BLaER1 treated with 17β-estradiol and CSF1 and Interleukin-3, amounts not matched to agents 10 nM and 100 nM (cell line): ENCODE measurements at regions not wholly inside any gene's neighbourhood (a gene's known extent, or its start where the extent isn't known, plus 50 kb on each side); places are given as distances from the start of the nearest gene placed in this dataset.

Experiments used
- H3K27ac ChIP-seq, 11 experiments: shearing (Covaris generic); formaldehyde crosslinking; 2 replicates each; pipeline ENCODE4 v1.8.1; 2022
- H3K27me3 ChIP-seq, 11 experiments: shearing (Covaris generic); formaldehyde crosslinking; 2 replicates each; pipeline ENCODE4 v1.8.1; 2022
- H3K36me3 ChIP-seq, 11 experiments: shearing (Covaris generic); formaldehyde crosslinking; 2 replicates each; pipeline ENCODE4 v1.8.1; 2022
- H3K4me1 ChIP-seq, 10 experiments: shearing (Covaris generic); formaldehyde crosslinking; 2 replicates each; pipeline ENCODE4 v1.8.1; 2022
- H3K4me2 ChIP-seq, 11 experiments: shearing (Covaris generic); formaldehyde crosslinking; 2 replicates each; pipeline ENCODE4 v1.8.1; 2022
- H3K4me3 ChIP-seq, 10 experiments: shearing (Covaris generic); formaldehyde crosslinking; 2 replicates each; pipeline ENCODE4 v1.8.1; 2022
- H3K9ac ChIP-seq, 11 experiments: shearing (Covaris generic); formaldehyde crosslinking; 2 replicates each; pipeline ENCODE4 v1.8.1; 2022
- H3K9me3 ChIP-seq, 11 experiments: shearing (Covaris generic); formaldehyde crosslinking; replicated peaks in 1 of 11; 2 replicates each; pipeline ENCODE4 v1.8.1; 2022
- H4K20me1 ChIP-seq, 11 experiments: shearing (Covaris generic); formaldehyde crosslinking; 2 replicates each; pipeline ENCODE4 v1.8.1; 2022
- Cebpa-rat ChIP-seq, 11 experiments: shearing (Covaris generic); IDR thresholded peaks; 2 replicates each; pipeline ENCODE4 v1.8.1; 2022

DNA sequence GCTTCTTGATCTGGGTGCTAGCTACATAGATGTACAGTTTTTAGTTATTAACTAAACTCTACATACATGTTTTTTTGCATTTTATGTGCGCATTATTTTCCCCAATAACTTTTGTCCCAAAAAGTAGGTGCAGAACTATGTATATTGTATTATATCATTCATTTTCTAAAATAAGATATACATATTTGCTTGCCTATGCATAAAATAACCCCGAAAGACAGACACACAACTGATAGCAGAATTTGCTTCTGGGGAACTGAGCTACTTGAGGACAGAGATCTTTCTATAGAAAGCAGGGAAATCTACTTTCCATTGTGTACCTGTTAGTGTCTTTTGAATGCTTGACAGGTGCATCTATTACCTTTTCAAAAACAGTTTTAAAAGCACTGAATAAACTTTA lies 88.9 kb upstream of the SIX3 start:
- TF ChIP-seq Cebpa-rat (IDR thresholded peaks at IDR 0.05): no peak
- H3K4me3 ChIP-seq: no peak overlapping the region

DNA sequence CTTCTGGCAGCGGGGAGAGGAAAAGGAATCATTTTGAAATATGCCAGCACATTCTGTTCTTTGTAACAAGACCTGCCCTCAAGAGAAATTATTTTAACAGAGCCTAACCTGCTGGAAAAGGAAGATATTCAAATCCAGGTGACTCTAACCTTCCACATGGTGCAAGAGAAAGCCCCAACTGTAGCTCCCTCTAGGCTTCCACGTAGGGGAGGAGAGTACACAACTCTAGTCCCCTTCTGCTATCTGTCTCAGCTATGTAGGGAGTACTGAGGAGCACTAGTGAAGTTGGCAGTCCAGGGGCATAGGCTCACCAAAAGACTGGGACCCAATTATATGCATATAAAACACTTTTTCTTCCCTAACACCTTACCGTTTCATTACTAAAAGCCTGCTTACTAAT lies 82.2 kb upstream of the SIX3 start:
- H3K4me3 ChIP-seq: no peak overlapping the region
- no peaks in the 10 kb centered on the region for H3K27me3 ChIP-seq
- H3K36me3 ChIP-seq: no peaks in the 10 kb centered on the region
- no peak overlapping the region for H3K27ac ChIP-seq
- no peaks in the 10 kb centered on the region for H4K20me1 ChIP-seq
- peaks cover 0 to 5% (median 0%) of the 10 kb centered on the region in 11 experiments; a peak in 1 of 22 replicates for H3K9me3 ChIP-seq
- H3K9ac ChIP-seq: no peak overlapping the region
- no peaks in the 10 kb centered on the region for H3K4me1 ChIP-seq
- H3K4me2 ChIP-seq: no peak overlapping the region
- TF ChIP-seq Cebpa-rat (IDR thresholded peaks at IDR 0.05): no peak

More for the DNA sequence above, 88.9 kb upstream of the SIX3 start:
- H3K27me3 ChIP-seq: no peaks in the 10 kb centered on the region
- no peaks in the 10 kb centered on the region for H3K9me3 ChIP-seq
- H3K27ac ChIP-seq: no peak overlapping the region
- H3K9ac ChIP-seq: no peak overlapping the region
- H3K4me1 ChIP-seq: no peaks in the 10 kb centered on the region
- H4K20me1 ChIP-seq: no peaks in the 10 kb centered on the region
- no peaks in the 10 kb centered on the region for H3K36me3 ChIP-seq
- H3K4me2 ChIP-seq: no peak overlapping the region

DNA sequence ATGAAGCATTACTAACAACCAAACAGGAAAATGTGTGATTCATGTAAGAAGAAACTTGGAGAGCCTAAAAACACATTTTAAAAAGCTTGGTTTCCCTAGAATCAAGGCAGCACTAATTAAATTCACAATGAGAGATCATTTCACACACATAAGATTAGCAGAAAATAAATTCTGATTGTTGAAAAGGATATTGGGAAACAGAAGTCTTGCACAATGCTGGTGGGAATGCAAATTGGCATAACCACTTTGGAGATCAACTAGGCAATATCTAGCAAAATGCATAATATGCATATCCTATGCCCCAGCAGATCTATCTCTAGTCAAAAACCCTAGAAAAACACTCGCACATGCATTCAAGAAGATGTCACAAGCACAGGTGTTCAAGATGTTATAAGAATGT lies 75.3 kb upstream of the SIX3 start:
- no peaks in the 10 kb centered on the region for H3K9me3 ChIP-seq
- no peak overlapping the region for H3K4me3 ChIP-seq
- TF ChIP-seq Cebpa-rat (IDR thresholded peaks at IDR 0.05): no peak
- peak overlapping the region in 2 of 11 experiments; percentile 15 to 35; a peak in 1 of 22 replicates for H3K4me2 ChIP-seq
- H3K36me3 ChIP-seq: no peaks in the 10 kb centered on the region
- no peak overlapping the region for H3K27ac ChIP-seq
- H3K9ac ChIP-seq: no peak overlapping the region
- H4K20me1 ChIP-seq: no peaks in the 10 kb centered on the region
- peaks cover 0 to 7% (median 4%) of the 10 kb centered on the region in 10 experiments; a peak in 7 of 20 replicates for H3K4me1 ChIP-seq
- no peaks in the 10 kb centered on the region for H3K27me3 ChIP-seq

- Histone ChIP-seq H4K20me1 (no peaks in the 10 kb centered on the region), H3K4me1 (peaks cover 0 to 7% (median 4%) of the 10 kb centered on the region in 10 experiments; a peak in 7 of 20 replicates), H3K27ac (no peak overlapping the region), H3K4me3 (no peak overlapping the region), H3K27me3 (no peaks in the 10 kb centered on the region), H3K9ac (no peak overlapping the region), H3K36me3 (no peaks in the 10 kb centered on the region), H3K4me2 (peak overlapping the region in 8 of 11 experiments; percentile 1 to 35 (median 22); a peak in 7 of 22 replicates), H3K9me3 (peaks cover 7 to 14% (median 9%) of the 10 kb centered on the region in 11 experiments)
- no peak for TF ChIP-seq Cebpa-rat (IDR thresholded peaks at IDR 0.05)
Observed at GRCh38 chr2:44869761-44870160, 71.7 kb upstream of the SIX3 start.

DNA sequence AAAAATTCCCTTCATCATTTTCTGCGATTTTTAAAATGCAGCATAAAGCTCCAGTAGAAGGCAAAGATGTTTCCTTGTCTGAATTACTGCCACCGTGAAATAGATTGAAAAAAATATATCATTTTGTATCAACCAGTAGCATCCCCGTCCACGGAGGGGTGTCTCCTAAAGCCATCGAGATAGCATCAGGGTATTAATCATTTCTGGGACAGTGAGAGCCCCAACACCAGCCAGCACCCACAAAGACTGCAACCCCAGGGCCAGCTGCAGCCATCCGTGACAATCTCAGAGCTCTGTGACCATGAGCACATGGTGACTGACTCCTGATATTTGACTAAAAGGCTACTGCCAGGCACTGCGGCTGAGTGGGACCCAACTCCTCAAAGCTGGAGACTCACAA lies 64.1 kb upstream of the SIX3 start:
- peaks cover 24 to 35% (median 32%) of the 10 kb centered on the region in 11 experiments for H3K9me3 ChIP-seq
- no peaks in the 10 kb centered on the region for H3K36me3 ChIP-seq
- no peaks in the 10 kb centered on the region for H4K20me1 ChIP-seq
- no peaks in the 10 kb centered on the region for H3K27me3 ChIP-seq
- no peak overlapping the region for H3K4me3 ChIP-seq
- no peak overlapping the region for H3K27ac ChIP-seq
- no peak overlapping the region for H3K9ac ChIP-seq
- H3K4me1 ChIP-seq: no peaks in the 10 kb centered on the region
- no peak for TF ChIP-seq Cebpa-rat (IDR thresholded peaks at IDR 0.05)
- no peak overlapping the region for H3K4me2 ChIP-seq

GRCh38 chr2:44879269-44880124 lies 62.0 kb upstream of the SIX3 start:
- no peak overlapping the region for H3K9ac ChIP-seq
- no peaks in the 10 kb centered on the region for H4K20me1 ChIP-seq
- no peak overlapping the region for H3K4me2 ChIP-seq
- H3K4me3 ChIP-seq: no peak overlapping the region
- H3K27ac ChIP-seq: no peak overlapping the region
- no peaks in the 10 kb centered on the region for H3K4me1 ChIP-seq
- H3K9me3 ChIP-seq: peaks cover 18 to 28% (median 24%) of the 10 kb centered on the region in 11 experiments
- no peaks in the 10 kb centered on the region for H3K27me3 ChIP-seq
- no peak for TF ChIP-seq Cebpa-rat (IDR thresholded peaks at IDR 0.05)
- H3K36me3 ChIP-seq: no peaks in the 10 kb centered on the region

- Histone ChIP-seq H3K4me2 (no peak overlapping the region), H3K27ac (no peak overlapping the region)
- no peak for TF ChIP-seq Cebpa-rat (IDR thresholded peaks at IDR 0.05)
Observed at GRCh38 chr2:44880125-44880483, 61.4 kb upstream of the SIX3 start.

GRCh38 chr2:44881856-44882255 lies 59.6 kb upstream of the SIX3 start:
- no peaks in the 10 kb centered on the region for H4K20me1 ChIP-seq
- no peaks in the 10 kb centered on the region for H3K4me1 ChIP-seq
- H3K9me3 ChIP-seq: peaks cover 0 to 4% (median under 1%) of the 10 kb centered on the region in 11 experiments; a peak in 5 of 22 replicates
- no peaks in the 10 kb centered on the region for H3K36me3 ChIP-seq
- no peaks in the 10 kb centered on the region for H3K27me3 ChIP-seq
- no peak overlapping the region for H3K27ac ChIP-seq
- H3K4me2 ChIP-seq: no peak overlapping the region
- no peak overlapping the region for H3K4me3 ChIP-seq
- no peak overlapping the region for H3K9ac ChIP-seq
- no peak for TF ChIP-seq Cebpa-rat (IDR thresholded peaks at IDR 0.05)

More at GRCh38 chr2:44880125-44880483, 61.4 kb upstream of the SIX3 start:
- Histone ChIP-seq H3K4me3 (no peak overlapping the region), H3K9me3 (peaks cover 12 to 22% (median 18%) of the 10 kb centered on the region in 11 experiments), H4K20me1 (no peaks in the 10 kb centered on the region), H3K36me3 (no peaks in the 10 kb centered on the region), H3K9ac (no peak overlapping the region), H3K27me3 (no peaks in the 10 kb centered on the region), H3K4me1 (no peaks in the 10 kb centered on the region)

- Histone ChIP-seq H3K36me3 (no peaks in the 10 kb centered on the region), H3K27ac (no peak overlapping the region), H4K20me1 (no peaks in the 10 kb centered on the region), H3K9ac (no peak overlapping the region), H3K9me3 (no peaks in the 10 kb centered on the region), H3K27me3 (no peaks in the 10 kb centered on the region), H3K4me3 (no peak overlapping the region), H3K4me1 (no peaks in the 10 kb centered on the region), H3K4me2 (no peak overlapping the region)
- no peak for TF ChIP-seq Cebpa-rat (IDR thresholded peaks at IDR 0.05)
Observed at GRCh38 chr2:44883356-44883755, 58.1 kb upstream of the SIX3 start.

- no peaks in the 10 kb centered on the region for H3K36me3 ChIP-seq
- H4K20me1 ChIP-seq: no peaks in the 10 kb centered on the region
- no peaks in the 10 kb centered on the region for H3K4me1 ChIP-seq
- H3K9ac ChIP-seq: no peak overlapping the region
- H3K27ac ChIP-seq: no peak overlapping the region
- no peak for TF ChIP-seq Cebpa-rat (IDR thresholded peaks at IDR 0.05)
- H3K4me2 ChIP-seq: no peak overlapping the region
- no peaks in the 10 kb centered on the region for H3K27me3 ChIP-seq
- H3K9me3 ChIP-seq: no peaks in the 10 kb centered on the region
- H3K4me3 ChIP-seq: no peak overlapping the region
Observed at GRCh38 chr2:44884231-44884630, 57.3 kb upstream of the SIX3 start.
